RCC 7860 (cell line): ENCODE measurements at regions not wholly inside any gene's neighbourhood (a gene's known extent, or its start where the extent isn't known, plus 50 kb on each side); places are given as distances from the start of the nearest gene placed in this dataset.

Experiments
- DNase-seq: peaks from one replicate; pipeline ENCODE4 v3.0.0-alpha.2; 2015; ENCODE audit warnings: low spot score
- FAIRE-seq: peaks from 2 replicates; lab custom pipeline; 2012; peaks lifted over from hg19 to GRCh38; lab: Jason Lieb, UNC

GRCh38 chr2:22826703-22827102, 558.3 kb upstream of the KLHL29 start:
- no peak for FAIRE-seq

DNA sequence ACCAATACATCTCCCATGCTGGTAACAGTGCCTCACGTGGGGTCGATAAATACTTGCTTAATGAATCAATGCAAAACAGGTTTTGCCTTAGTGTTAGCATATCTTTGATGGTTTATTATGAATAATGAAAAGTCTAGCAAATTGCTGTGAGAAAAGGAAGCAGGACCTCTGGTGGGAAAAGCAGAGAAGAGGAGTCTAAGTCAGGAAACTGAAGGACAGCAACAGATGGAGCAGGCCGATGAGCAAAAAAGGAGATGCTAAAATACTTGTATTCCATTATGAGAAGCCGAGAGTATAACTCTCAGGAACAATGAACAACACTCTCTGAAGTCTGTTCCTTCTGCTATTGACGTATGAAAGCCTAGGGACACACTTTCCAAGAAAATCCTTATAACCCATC, 555.2 kb upstream of the KLHL29 start:
- no peak for FAIRE-seq
- no peak for DNase-seq

More at GRCh38 chr2:22826703-22827102, 558.3 kb upstream of the KLHL29 start:
- no peak for DNase-seq

- no peak for FAIRE-seq
Observed at GRCh38 chr2:22832196-22832595, 552.8 kb upstream of the KLHL29 start.

DNA sequence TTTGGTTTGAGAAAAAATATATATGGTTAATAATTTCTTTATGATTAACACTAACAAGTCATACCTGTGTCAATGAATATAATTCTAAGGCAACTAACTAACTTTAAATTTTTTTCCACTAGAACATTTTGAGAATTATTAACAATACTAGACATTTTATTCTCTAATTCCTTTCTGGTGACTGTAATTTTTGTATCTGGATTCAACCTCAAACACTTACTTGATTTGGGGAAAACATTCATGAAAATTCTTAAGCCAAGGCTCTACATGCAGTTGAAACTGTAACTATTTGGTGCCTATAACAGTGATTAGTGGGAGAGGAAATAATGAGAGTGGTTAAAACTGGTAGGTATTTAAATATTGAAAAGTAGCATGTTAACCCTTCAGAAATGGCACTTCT, 546.5 kb upstream of the KLHL29 start:
- no peak for FAIRE-seq
- no peak for DNase-seq

More at GRCh38 chr2:22832196-22832595, 552.8 kb upstream of the KLHL29 start:
- DNase-seq, result no peak

DNA sequence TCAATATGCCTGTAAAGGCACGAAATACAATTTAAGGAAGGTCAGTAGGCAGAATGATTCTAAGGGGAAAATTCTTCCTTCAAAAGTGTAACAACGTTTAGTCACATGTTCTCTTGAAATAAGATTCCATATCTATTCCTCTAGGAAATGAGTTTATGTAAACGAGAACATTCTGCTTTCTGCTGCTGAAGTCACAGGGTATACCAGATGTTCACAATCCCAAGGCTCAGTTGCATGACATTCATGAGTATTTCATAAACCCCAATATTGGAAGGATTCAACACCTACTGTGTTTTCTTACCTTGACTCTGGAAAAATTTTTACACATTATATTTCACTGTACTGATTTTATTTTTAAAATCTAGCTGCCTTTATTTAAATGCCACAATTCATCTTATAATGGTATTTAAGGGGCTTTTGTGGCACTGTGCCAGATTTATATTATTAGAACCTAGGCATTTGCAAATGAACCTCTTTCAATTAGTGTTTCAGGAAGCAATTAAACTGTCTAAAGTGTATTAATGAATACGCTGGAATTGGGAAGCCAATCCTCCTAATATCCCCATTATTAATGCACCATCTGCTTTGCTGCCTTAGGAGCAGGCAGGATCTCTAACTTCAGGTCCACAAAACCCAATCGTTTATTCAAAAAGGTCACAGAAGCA, 542.6 kb upstream of the KLHL29 start:
- DNase-seq, result no peak
- no peak for FAIRE-seq

DNA sequence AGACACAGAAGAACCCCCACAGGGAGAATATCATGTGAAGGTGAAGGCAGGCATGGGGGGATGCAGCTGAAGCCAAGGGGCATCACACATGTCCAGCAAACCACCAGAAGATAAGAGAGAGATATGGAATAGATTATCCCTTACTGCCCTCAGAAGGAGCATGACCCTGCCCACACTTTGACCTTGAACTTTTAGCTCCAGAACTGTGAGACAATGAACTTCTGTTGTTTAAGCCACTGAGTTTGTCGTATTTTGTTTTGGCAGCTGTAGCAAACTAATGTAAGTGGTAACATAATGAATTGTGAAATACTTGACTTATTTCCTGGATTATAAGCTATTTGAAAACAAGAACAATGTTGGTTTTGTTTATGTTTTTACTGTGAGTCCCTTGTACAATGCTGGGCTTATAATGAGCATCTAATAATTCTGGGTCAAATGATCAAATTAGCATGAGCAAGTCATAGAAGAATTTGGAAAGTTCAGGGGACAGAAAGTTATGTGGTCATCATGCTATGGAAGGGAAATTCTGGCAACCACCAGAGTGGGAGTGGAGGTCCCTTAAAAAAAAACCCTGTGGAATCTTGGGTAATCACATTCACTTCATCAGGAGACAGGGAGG, 541.0 kb upstream of the KLHL29 start:
- DNase-seq (no peak), FAIRE-seq (no peak)

GRCh38 chr2:22850310-22850709, 534.7 kb upstream of the KLHL29 start:
- FAIRE-seq, result no peak
- no peak for DNase-seq

DNA sequence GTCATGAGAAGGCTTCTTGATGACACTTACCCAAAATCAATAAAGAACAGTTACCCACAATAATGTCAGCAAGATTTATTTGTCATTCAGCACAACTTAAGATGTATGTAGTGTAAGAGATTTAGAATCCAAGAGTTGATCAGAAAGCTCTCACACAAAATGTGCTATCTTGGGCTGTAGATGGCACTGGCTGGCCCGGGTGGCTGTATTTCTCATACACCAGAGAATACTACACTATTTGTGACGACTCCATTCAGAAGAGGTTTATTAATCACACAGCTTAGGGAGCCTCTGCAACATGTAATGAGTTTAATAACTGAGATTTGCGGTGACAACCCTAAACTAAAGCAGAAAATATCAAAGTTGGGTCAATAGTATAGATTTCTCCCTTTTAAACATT, 530.4 kb upstream of the KLHL29 start:
- DNase-seq, result no peak
- no peak for FAIRE-seq

DNA sequence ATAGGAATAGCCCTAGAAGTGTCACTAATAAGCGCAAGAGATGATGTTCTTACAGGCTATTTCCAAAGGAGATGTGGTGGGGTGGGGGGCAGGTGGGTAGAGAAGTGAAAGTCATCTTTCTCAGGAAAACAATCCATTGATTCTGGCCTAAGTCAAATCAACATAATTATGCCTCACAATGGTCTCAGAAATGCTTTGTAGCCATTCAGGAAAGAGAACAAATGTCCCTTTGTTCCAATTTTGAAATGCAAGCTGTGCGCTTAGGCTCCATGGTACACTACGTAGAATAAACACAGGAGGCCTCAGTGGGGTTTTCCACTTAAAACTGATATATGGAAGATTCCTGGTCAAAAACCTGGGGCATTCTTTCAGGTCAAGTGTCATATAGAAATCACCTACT, 529.9 kb upstream of the KLHL29 start:
- FAIRE-seq, result no peak
- DNase-seq, result no peak

DNA sequence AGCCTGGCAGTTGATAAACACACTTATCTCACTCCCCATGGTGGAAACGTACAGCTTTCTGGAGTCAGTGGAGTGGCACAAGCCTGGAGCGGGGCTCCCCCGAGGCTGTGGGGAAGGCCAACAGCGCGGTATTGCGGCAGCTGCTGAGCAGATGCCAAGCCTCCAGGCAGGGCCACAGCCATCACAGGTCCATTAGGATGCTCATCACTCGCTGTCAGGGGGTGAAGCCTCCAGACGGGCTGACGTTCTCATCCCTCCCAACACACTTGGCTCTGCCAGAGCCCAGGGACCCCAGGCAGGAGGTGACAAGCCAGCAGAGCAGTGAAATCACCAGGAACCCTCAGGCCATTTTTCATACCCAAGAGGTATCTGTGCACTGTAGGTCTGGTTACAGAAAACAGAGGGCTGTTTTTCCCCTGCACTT, 529.2 kb upstream of the KLHL29 start:
- DNase-seq (no peak), FAIRE-seq (no peak)

GRCh38 chr2:22867973-22868372, 517.0 kb upstream of the KLHL29 start:
- DNase-seq (no peak), FAIRE-seq (no peak)

DNA sequence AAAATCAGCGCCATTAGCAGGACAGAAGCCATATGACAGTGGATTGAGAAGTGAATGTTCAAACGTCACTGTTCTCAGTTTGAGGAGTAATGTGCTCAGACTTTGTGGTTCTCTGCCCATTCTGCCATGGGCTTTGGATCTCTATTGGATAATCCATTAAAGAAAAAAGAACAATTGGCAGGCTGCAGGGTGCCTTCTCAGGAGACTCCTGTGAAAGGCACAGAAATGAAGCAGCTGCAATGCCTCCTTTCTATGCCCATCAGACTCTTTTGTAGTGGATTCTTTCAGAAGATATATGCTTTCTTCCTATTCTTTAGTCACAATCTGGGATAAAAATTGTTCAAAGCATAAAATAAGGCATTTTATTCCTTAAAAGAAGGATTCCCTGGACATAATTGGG, 506.9 kb upstream of the KLHL29 start:
- no peak for FAIRE-seq
- DNase-seq, result no peak

- no peak for DNase-seq
- no peak for FAIRE-seq
Observed at GRCh38 chr2:22879009-22879863, 505.7 kb upstream of the KLHL29 start.

- FAIRE-seq (no peak), DNase-seq (no peak)
Observed at GRCh38 chr2:22880161-22880560, 504.8 kb upstream of the KLHL29 start.

GRCh38 chr2:22882011-22882410, 503.0 kb upstream of the KLHL29 start:
- no peak for FAIRE-seq
- DNase-seq, result no peak

DNA sequence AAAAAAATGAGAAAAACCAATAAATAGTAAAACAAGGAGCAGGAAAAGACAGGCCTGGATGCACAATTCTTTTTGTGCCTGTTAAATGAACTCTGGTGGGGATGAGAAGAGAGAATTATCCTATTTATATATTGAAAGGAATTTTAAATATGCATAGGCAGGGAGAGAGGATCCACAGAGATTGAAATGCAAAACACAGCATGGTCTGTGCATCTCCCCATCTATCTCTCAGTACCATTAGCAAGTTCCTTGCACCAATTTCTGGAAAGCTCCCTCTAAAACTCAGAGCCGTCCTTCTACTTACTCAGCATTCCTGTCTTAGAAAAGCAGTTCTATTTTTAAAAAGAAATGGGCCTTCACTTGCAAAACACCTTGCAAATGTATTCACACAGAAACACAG, 502.3 kb upstream of the KLHL29 start:
- FAIRE-seq, result no peak
- DNase-seq, result no peak

GRCh38 chr2:22883054-22883453, 501.9 kb upstream of the KLHL29 start:
- FAIRE-seq (no peak), DNase-seq (no peak)

DNA sequence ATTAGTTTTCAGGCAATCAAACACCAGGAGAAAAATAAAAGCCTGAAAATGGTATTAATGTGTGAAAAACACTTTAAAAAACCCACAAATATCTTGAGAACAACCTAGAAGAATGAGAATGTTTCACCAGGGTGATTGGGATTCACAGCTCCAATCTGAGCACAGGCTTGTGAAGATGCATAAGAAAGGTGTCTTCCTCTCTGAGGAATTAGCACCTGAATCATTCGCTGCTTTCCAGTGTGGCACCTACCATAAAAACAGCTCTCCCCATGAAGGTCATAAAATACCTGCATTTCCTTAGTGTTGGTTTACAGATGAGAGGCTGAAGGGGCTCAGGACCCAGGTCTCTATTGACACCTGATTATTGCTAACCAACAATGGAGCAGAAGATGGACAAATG, 499.7 kb upstream of the KLHL29 start:
- FAIRE-seq (no peak), DNase-seq (no peak)

- FAIRE-seq (no peak), DNase-seq (no peak)
Observed at GRCh38 chr2:22887426-22887825, 497.6 kb upstream of the KLHL29 start.

DNA sequence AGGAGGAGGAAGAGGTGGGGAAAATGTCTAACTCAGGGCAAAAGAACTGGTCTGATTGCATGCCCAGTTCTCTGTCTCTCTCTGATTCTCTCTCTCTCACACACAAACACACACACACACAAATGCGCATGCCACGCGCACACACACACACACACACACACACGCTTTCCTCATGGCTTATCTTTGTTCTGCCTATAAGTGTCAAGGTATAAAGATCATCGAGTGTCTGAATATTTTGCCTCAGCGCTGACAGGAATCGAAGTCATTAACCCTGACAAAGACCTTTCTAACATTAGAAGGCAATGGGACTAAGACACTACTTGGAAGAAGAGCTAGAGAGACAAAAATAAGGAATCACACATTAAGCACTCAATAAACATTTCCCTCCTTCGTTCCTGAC, 497.1 kb upstream of the KLHL29 start:
- FAIRE-seq (no peak), DNase-seq (no peak)

DNA sequence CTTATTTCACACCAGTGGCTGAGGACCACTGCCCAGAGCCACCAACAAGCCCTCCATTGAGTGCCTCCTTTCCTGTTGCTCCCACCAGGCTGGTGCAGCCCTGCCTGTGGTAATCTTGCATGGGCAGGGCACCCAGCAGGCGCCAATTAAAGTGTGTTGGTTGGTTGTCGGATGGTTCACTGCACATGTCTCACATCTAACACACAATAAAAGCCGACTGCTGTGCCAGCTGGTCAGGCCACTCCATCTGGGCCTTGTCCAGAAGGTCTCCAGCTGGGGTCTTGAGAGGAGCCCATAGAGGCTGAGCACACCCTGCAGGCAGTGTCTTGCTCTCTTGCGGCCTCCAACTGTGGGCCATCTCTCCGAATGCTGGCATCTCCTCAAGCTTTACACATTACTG, 494.8 kb upstream of the KLHL29 start:
- no peak for FAIRE-seq
- DNase-seq, result no peak
